ENCODE measurements at regions not wholly inside any gene's neighbourhood (a gene's known extent, or its start where the extent isn't known, plus 50 kb on each side); places are given as distances from the start of the nearest gene placed in this dataset.

GRCh38 chr14:97155320-97155719 is 358.1 kb downstream of the VRK1 start:
- ChIA-PET POLR2A (no interaction called here), CTCF (no interaction called here)
- no peak for TF ChIP-seq CTCF (IDR thresholded peaks at IDR 0.05; ENCODE audit: low read depth, low read length)
- Histone ChIP-seq H3K9me3 (ENCODE audit: control insufficient read depth, insufficient read depth, low read length) (peaks cover 70% of the 10 kb centered on the region), H3K27me3 (ENCODE audit: control insufficient read depth, insufficient read depth, low read length) (no peaks in the 10 kb centered on the region), H3K27ac (ENCODE audit: low read depth, low read length) (no peak overlapping the region), H3K4me3 (ENCODE audit: low read depth, low read length) (no peak overlapping the region)
- DNase-seq (ENCODE audit: low read depth, low spot score), result no peak

GRCh38 chr14:97155814-97156213 is 358.6 kb downstream of the VRK1 start:
- ChIA-PET POLR2A (no interaction called here), CTCF (no interaction called here)
- no peak overlapping the region for H3K4me3 ChIP-seq (ENCODE audit: low read depth, low read length)

GRCh38 chr14:97156705-97157104 is 359.5 kb downstream of the VRK1 start:
- ChIA-PET POLR2A (no interaction called here), CTCF (no interaction called here)
- Histone ChIP-seq H3K4me3 (ENCODE audit: low read depth, low read length) (no peak overlapping the region), H3K27me3 (ENCODE audit: control insufficient read depth, insufficient read depth, low read length) (no peaks in the 10 kb centered on the region), H3K27ac (ENCODE audit: low read depth, low read length) (no peak overlapping the region), H3K9me3 (ENCODE audit: control insufficient read depth, insufficient read depth, low read length) (peaks cover 62% of the 10 kb centered on the region)
- DNase-seq (ENCODE audit: low read depth, low spot score), result no peak
- no peak for TF ChIP-seq CTCF (IDR thresholded peaks at IDR 0.05; ENCODE audit: low read depth, low read length)

More at GRCh38 chr14:97155814-97156213, 358.6 kb downstream of the VRK1 start:
- DNase-seq (ENCODE audit: low read depth, low spot score), result no peak
- peaks cover 70% of the 10 kb centered on the region for H3K9me3 ChIP-seq (ENCODE audit: control insufficient read depth, insufficient read depth, low read length)
- TF ChIP-seq CTCF (IDR thresholded peaks at IDR 0.05; ENCODE audit: low read depth, low read length), result no peak
- H3K27ac ChIP-seq (ENCODE audit: low read depth, low read length), result no peak overlapping the region
- H3K27me3 ChIP-seq (ENCODE audit: control insufficient read depth, insufficient read depth, low read length), result no peaks in the 10 kb centered on the region

GRCh38 chr14:97158102-97158501 is 360.9 kb downstream of the VRK1 start:
- POLR2A ChIA-PET, result no interaction called here
- TF ChIP-seq CTCF (IDR thresholded peaks at IDR 0.05; ENCODE audit: low read depth, low read length), result no peak

GRCh38 chr14:97159124-97159523 is 361.9 kb downstream of the VRK1 start:
- POLR2A ChIA-PET, result interaction anchor here (0.7 kb wide), 1 partner anchor 145 kb away, joined by 5 read pairs; no protein-coding TSS in a partner anchor
- DNase-seq (ENCODE audit: low read depth, low spot score), result no peak
- Histone ChIP-seq H3K27me3 (ENCODE audit: control insufficient read depth, insufficient read depth, low read length) (no peaks in the 10 kb centered on the region), H3K4me3 (ENCODE audit: low read depth, low read length) (no peak overlapping the region), H3K27ac (ENCODE audit: low read depth, low read length) (no peak overlapping the region), H3K9me3 (ENCODE audit: control insufficient read depth, insufficient read depth, low read length) (peaks cover 63% of the 10 kb centered on the region)
- CTCF ChIA-PET, result no interaction called here
- TF ChIP-seq CTCF (IDR thresholded peaks at IDR 0.05; ENCODE audit: low read depth, low read length), result no peak

More at GRCh38 chr14:97158102-97158501, 360.9 kb downstream of the VRK1 start:
- CTCF ChIA-PET, result no interaction called here
- no peak overlapping the region for H3K27ac ChIP-seq (ENCODE audit: low read depth, low read length)
- no peak overlapping the region for H3K4me3 ChIP-seq (ENCODE audit: low read depth, low read length)
- H3K9me3 ChIP-seq (ENCODE audit: control insufficient read depth, insufficient read depth, low read length), result peaks cover 54% of the 10 kb centered on the region
- H3K27me3 ChIP-seq (ENCODE audit: control insufficient read depth, insufficient read depth, low read length), result no peaks in the 10 kb centered on the region
- no peak for DNase-seq (ENCODE audit: low read depth, low spot score)

Data from AG04450 (cell line).